Trophoblast cell (in vitro differentiated cells and primary cell): ENCODE measurements at regions not wholly inside any gene's neighbourhood (a gene's known extent, or its start where the extent isn't known, plus 50 kb on each side); places are given as distances from the start of the nearest gene placed in this dataset.

ENCODE experiments used
- DNase-seq, 2 donors: peaks; one replicate each; pipeline ENCODE4 v3.0.0-alpha.2; 2016
- H2AFZ ChIP-seq: 2 replicates; pipeline ENCODE4 v1.6.1; 2013; ENCODE audit warnings: low read length, moderate library complexity, mild to moderate bottlenecking; ENCODE audit not compliant: insufficient read depth, poor library complexity
- H2AK5ac ChIP-seq: 2 replicates; pipeline ENCODE4 v1.6.1; 2013; ENCODE audit warnings: mild to moderate bottlenecking, low read length
- H2BK120ac ChIP-seq: 2 replicates; pipeline ENCODE4 v1.6.1; 2013; ENCODE audit warnings: low read length, mild to moderate bottlenecking, moderate library complexity; ENCODE audit not compliant: insufficient read depth, poor library complexity
- H2BK12ac ChIP-seq: 2 replicates; pipeline ENCODE4 v1.6.1; 2013; ENCODE audit warnings: mild to moderate bottlenecking, low read length, moderate library complexity
- H2BK5ac ChIP-seq: 2 replicates; pipeline ENCODE4 v1.6.1; 2013; ENCODE audit warnings: low read length, low read depth, moderate library complexity, mild to moderate bottlenecking; ENCODE audit not compliant: poor library complexity
- H3K14ac ChIP-seq: 2 replicates; pipeline ENCODE4 v1.6.1; 2013; ENCODE audit warnings: mild to moderate bottlenecking, low read length
- H3K18ac ChIP-seq: 2 replicates; pipeline ENCODE4 v1.6.1; 2013; ENCODE audit warnings: mild to moderate bottlenecking, low read length
- H3K23ac ChIP-seq: 2 replicates; pipeline ENCODE4 v1.6.1; 2013; ENCODE audit warnings: low read length
- H3K27ac ChIP-seq: 2 replicates; pipeline ENCODE4 v1.5.1; 2013; ENCODE audit warnings: low read depth, mild to moderate bottlenecking, inconsistent platforms, low read length, moderate library complexity
- H3K27me3 ChIP-seq: 2 replicates; pipeline ENCODE4 v1.6.1; 2013; ENCODE audit warnings: inconsistent platforms, mild to moderate bottlenecking, low read length, moderate library complexity; ENCODE audit not compliant: insufficient read depth
- H3K36me3 ChIP-seq, 2 experiments: 1 replicate in 1 of 2; 2 replicates in 1 of 2; pipeline ENCODE4 v1.6.1; 2013; ENCODE audit warnings: low read length in 2 of 2, mild to moderate bottlenecking in 2 of 2, moderate library complexity in 1 of 2; ENCODE audit not compliant: insufficient read depth in 2 of 2, control insufficient read depth in 1 of 2
- H3K4ac ChIP-seq: 2 replicates; pipeline ENCODE4 v1.6.1; 2013; ENCODE audit warnings: low read depth, mild to moderate bottlenecking, low read length, moderate library complexity
- H3K4me1 ChIP-seq, 2 experiments: 1 replicate in 1 of 2; 2 replicates in 1 of 2; pipeline ENCODE4 v1.6.1; 2013; ENCODE audit warnings: low read length in 2 of 2, mild to moderate bottlenecking in 2 of 2, moderate library complexity in 1 of 2; ENCODE audit not compliant: insufficient read depth in 2 of 2, control insufficient read depth in 1 of 2
- H3K4me2 ChIP-seq: 2 replicates; pipeline ENCODE4 v1.6.1; 2013; ENCODE audit warnings: inconsistent platforms, mild to moderate bottlenecking, low read length, moderate library complexity
- H3K4me3 ChIP-seq: 2 replicates; pipeline ENCODE4 v1.5.1; 2013; ENCODE audit warnings: mild to moderate bottlenecking, low read depth, low read length, inconsistent platforms
- H3K79me1 ChIP-seq: one replicate; pipeline ENCODE4 v1.6.1; 2013; ENCODE audit warnings: low read length
- H3K79me2 ChIP-seq: 2 replicates; pipeline ENCODE4 v1.6.1; 2013; ENCODE audit warnings: low read length, mild to moderate bottlenecking; ENCODE audit not compliant: control insufficient read depth, insufficient read depth, poor library complexity
- H3K9ac ChIP-seq: 2 replicates; pipeline ENCODE4 v1.6.1; 2013; ENCODE audit warnings: mild to moderate bottlenecking, low read length
- H3K9me3 ChIP-seq: 2 replicates; pipeline ENCODE4 v1.6.1; 2013; ENCODE audit warnings: low read depth, mild to moderate bottlenecking, control low read depth, inconsistent platforms, low read length; ENCODE audit not compliant: insufficient read depth
- H4K12ac ChIP-seq: 2 replicates; pipeline ENCODE4 v1.6.1; 2013; ENCODE audit warnings: low read depth, mild to moderate bottlenecking, low read length, moderate library complexity
- H4K8ac ChIP-seq: 2 replicates; pipeline ENCODE4 v1.6.1; 2013; ENCODE audit warnings: low read depth, mild to moderate bottlenecking, low read length, moderate library complexity
- H4K91ac ChIP-seq: one replicate; pipeline ENCODE4 v1.6.1; 2013; ENCODE audit warnings: low read depth, mild to moderate bottlenecking, low read length, moderate library complexity
- WGBS: extraction: QIAGEN DNeasy Blood & Tissue Kit; methylation state at CpG from one replicate; pipeline ENCODE4 v1.1.7; 2013; ENCODE audit warnings: missing lambda C conversion rate; ENCODE audit not compliant: insufficient read length, insufficient coverage; ENCODE audit errors: extremely low coverage; 5-methylcytosine and 5-hydroxymethylcytosine counted together

DNA sequence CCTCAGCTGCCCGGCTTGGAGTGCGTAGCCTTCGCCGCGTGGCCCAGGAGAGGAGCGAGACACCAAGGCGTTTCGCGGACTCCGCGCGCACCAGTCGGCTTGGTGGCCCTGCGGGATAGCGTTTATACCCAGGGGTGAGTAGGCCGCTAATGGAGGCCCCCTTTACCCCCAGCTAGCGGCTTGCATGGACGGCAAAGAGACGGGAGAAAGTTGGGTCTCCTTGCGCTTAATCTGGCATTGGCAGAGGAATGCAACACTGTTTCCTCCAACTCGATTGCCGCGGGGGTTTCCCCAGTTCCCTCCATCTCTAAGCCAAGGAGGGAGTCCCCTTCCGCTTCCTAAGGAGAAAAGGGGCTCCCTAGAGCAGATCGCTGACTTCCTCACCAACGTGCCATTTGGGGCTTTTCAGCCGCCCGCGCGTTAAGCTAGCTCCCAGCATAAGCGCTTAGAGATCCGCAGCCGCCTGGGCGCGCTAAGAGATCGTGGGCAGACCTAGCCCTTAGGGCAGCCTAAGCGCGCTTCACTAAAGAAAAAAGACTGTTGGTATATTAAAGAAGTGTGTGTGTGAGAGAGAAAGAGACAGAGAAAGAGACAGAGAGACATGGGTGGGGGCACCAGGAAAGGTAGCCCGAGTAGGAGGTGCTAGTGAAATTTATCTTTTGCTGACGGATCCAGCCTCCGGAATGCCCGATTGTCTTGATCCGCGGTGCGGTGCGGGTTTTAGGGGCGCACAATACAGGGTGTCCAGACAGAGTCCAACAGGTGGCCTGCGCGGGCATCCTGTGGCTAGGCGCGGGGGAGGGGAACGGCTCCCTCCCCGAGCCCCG lies 597.9 kb upstream of the SGCD start:
- Histone ChIP-seq H3K4ac (no peak overlapping the region), H3K79me1 (no peaks in the 10 kb centered on the region), H3K9me3 (peaks cover 3% of the 10 kb centered on the region), H2AFZ (no peak overlapping the region), H3K4me3 (no peak overlapping the region), H2BK5ac (no peak overlapping the region), H3K4me1 (peaks cover 6% of the 10 kb centered on the region in 2 experiments), H3K14ac (no peak overlapping the region), H3K27ac (no peak overlapping the region), H4K91ac (no peak overlapping the region), H3K18ac (no peak overlapping the region), H2BK12ac (no peak overlapping the region), H2AK5ac (no peak overlapping the region), H4K12ac (no peak overlapping the region), H3K9ac (no peak overlapping the region), H3K27me3 (peaks cover 51% of the 10 kb centered on the region), H3K36me3 (no peaks in the 10 kb centered on the region), H4K8ac (no peak overlapping the region), H3K79me2 (no peaks in the 10 kb centered on the region), H2BK120ac (no peak overlapping the region), H3K23ac (no peak overlapping the region), H3K4me2 (peak overlapping the region; percentile 73)
- DNase-seq = no peak
- no CpG with 5 or more reads among the region's 54 CpGs for WGBS

- Histone ChIP-seq H3K27me3 (peaks cover 51% of the 10 kb centered on the region), H3K14ac (no peak overlapping the region), H3K36me3 (no peaks in the 10 kb centered on the region), H2AK5ac (no peak overlapping the region), H3K9me3 (peaks cover 3% of the 10 kb centered on the region), H4K12ac (no peak overlapping the region), H3K27ac (no peak overlapping the region), H3K4ac (no peak overlapping the region), H3K79me1 (no peaks in the 10 kb centered on the region), H3K4me2 (no peak overlapping the region), H4K8ac (no peak overlapping the region), H4K91ac (no peak overlapping the region), H3K23ac (no peak overlapping the region), H3K79me2 (no peaks in the 10 kb centered on the region), H3K4me3 (no peak overlapping the region), H2AFZ (no peak overlapping the region), H2BK12ac (no peak overlapping the region), H3K4me1 (peaks cover 6% of the 10 kb centered on the region in 2 experiments), H2BK5ac (no peak overlapping the region), H2BK120ac (no peak overlapping the region), H3K9ac (no peak overlapping the region), H3K18ac (no peak overlapping the region)
- no CpG with 5 or more reads among the region's 13 CpGs for whole genome bisulfite sequencing
- DNase-seq = no peak
Observed at GRCh38 chr5:155729684-155730059, 597.3 kb upstream of the SGCD start.

- Histone ChIP-seq H3K23ac (no peak overlapping the region), H3K79me2 (no peaks in the 10 kb centered on the region), H4K12ac (no peak overlapping the region), H3K4me1 (peaks cover 5 to 6% of the 10 kb centered on the region in 2 experiments), H3K4me3 (no peak overlapping the region), H2BK120ac (no peak overlapping the region), H3K4ac (no peak overlapping the region), H4K8ac (no peak overlapping the region), H3K36me3 (no peaks in the 10 kb centered on the region), H2BK5ac (no peak overlapping the region), H2BK12ac (no peak overlapping the region), H3K9ac (no peak overlapping the region), H3K27ac (no peak overlapping the region), H3K14ac (no peak overlapping the region), H3K27me3 (peaks cover 40% of the 10 kb centered on the region), H4K91ac (no peak overlapping the region), H2AK5ac (no peak overlapping the region), H3K18ac (no peak overlapping the region), H3K4me2 (no peak overlapping the region), H2AFZ (no peak overlapping the region), H3K79me1 (no peaks in the 10 kb centered on the region), H3K9me3 (peaks cover 3% of the 10 kb centered on the region)
- no peak for DNase-seq
- no CpG with 5 or more reads among the region's 6 CpGs for WGBS
Observed at GRCh38 chr5:155732587-155733376, 594.2 kb upstream of the SGCD start.

DNA sequence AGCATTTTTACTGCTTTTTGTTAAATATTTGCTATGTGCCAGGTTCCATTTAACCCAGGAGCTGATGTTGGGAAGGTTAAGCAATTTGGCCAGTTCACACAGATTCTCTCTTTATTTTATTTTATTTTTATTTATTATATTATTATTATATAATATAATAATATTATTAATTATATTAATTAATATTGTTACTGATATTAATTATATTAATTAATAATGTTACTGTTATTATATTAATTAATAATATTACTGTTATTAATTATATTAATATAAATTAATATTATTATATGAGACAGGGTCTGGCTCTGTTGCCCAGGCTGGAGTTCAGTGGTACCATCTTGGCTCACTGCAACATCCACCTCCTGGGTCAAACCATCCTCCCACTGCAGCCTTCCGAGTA lies 593.0 kb upstream of the SGCD start:
- H4K8ac ChIP-seq = no peak overlapping the region
- no peak overlapping the region for H3K14ac ChIP-seq
- no peak overlapping the region for H4K91ac ChIP-seq
- H2BK12ac ChIP-seq = no peak overlapping the region
- DNase-seq = no peak
- H3K4ac ChIP-seq = no peak overlapping the region
- H4K12ac ChIP-seq = no peak overlapping the region
- no peaks in the 10 kb centered on the region for H3K79me1 ChIP-seq
- H2AFZ ChIP-seq = no peak overlapping the region
- H3K36me3 ChIP-seq = no peaks in the 10 kb centered on the region
- H3K4me3 ChIP-seq = no peak overlapping the region
- H2AK5ac ChIP-seq = no peak overlapping the region
- no peaks in the 10 kb centered on the region for H3K79me2 ChIP-seq
- H3K9me3 ChIP-seq = no peaks in the 10 kb centered on the region
- H3K18ac ChIP-seq = no peak overlapping the region
- no peak overlapping the region for H3K4me2 ChIP-seq
- H2BK5ac ChIP-seq = no peak overlapping the region
- no CpG with 5 or more reads among the region's 1 CpG for WGBS
- no peak overlapping the region for H3K9ac ChIP-seq
- H2BK120ac ChIP-seq = no peak overlapping the region
- peaks cover under 1% of the 10 kb centered on the region in 2 experiments for H3K4me1 ChIP-seq
- peaks cover 28% of the 10 kb centered on the region for H3K27me3 ChIP-seq
- no peak overlapping the region for H3K23ac ChIP-seq
- no peak overlapping the region for H3K27ac ChIP-seq
